Hepatocyte (in vitro differentiated cells): ENCODE measurements at regions not wholly inside any gene's neighbourhood (a gene's known extent, or its start where the extent isn't known, plus 50 kb on each side); places are given as distances from the start of the nearest gene placed in this dataset. TPM values are rescaled to one million over a fixed set of nuclear protein-coding genes. Genes with fewer than 3 reads are reported as not detected.

ENCODE experiments used
- DNase-seq: peaks from one replicate; pipeline ENCODE4 v3.0.0-alpha.2; 2016; ENCODE audit warnings: low spot score
- H2AFZ ChIP-seq: fragments of 200-600 bp; sonication (generic); 2 replicates; pipeline ENCODE4 v1.6.0; 2016; ENCODE audit warnings: antibody characterized with exemption, mild to moderate bottlenecking
- H3K27ac ChIP-seq: fragments of 200-600 bp; sonication (generic); 2 replicates; pipeline ENCODE4 v1.5.1; 2016; ENCODE audit warnings: mild to moderate bottlenecking
- H3K27me3 ChIP-seq: fragments of 200-600 bp; sonication (generic); 2 replicates; pipeline ENCODE4 v1.6.1; 2016
- H3K36me3 ChIP-seq: fragments of 200-600 bp; sonication (generic); replicated peaks from 2 replicates; pipeline ENCODE4 v1.5.1; 2016; ENCODE audit warnings: low read depth; ENCODE audit not compliant: insufficient read depth
- H3K4me1 ChIP-seq: fragments of 200-600 bp; sonication (generic); 2 replicates; pipeline ENCODE4 v1.5.1; 2016; ENCODE audit warnings: mild to moderate bottlenecking, moderate library complexity; ENCODE audit not compliant: insufficient read depth
- H3K4me2 ChIP-seq: fragments of 200-600 bp; sonication (generic); 2 replicates; pipeline ENCODE4 v1.6.0; 2016
- H3K4me3 ChIP-seq: fragments of 200-600 bp; sonication (generic); 2 replicates; pipeline ENCODE4 v1.5.1; 2016; ENCODE audit warnings: mild to moderate bottlenecking
- H3K79me2 ChIP-seq: fragments of 200-600 bp; sonication (generic); 2 replicates; pipeline ENCODE4 v1.6.0; 2017; ENCODE audit warnings: mild to moderate bottlenecking
- H3K9me2 ChIP-seq: fragments of 200-600 bp; sonication (generic); replicated peaks from 2 replicates; pipeline ENCODE4 v1.6.0; 2017; ENCODE audit warnings: mild to moderate bottlenecking; ENCODE audit not compliant: insufficient read depth
- H3K9me3 ChIP-seq: fragments of 200-600 bp; sonication (generic); 2 replicates; pipeline ENCODE4 v1.5.1; 2016; ENCODE audit warnings: low read depth, mild to moderate bottlenecking
- H4K20me1 ChIP-seq: fragments of 200-600 bp; sonication (generic); 2 replicates; pipeline ENCODE4 v1.6.0; 2016; ENCODE audit warnings: mild to moderate bottlenecking; ENCODE audit not compliant: insufficient read depth, poor library complexity, severe bottlenecking
- EZH2 ChIP-seq: fragments of 200-600 bp; sonication (generic); IDR thresholded peaks from 2 replicates; pipeline ENCODE4 v1.6.1; 2016; ENCODE audit warnings: antibody characterized with exemption, mild to moderate bottlenecking, borderline replicate concordance
- EZH2phosphoT487 ChIP-seq: fragments of 200-600 bp; sonication (generic); IDR thresholded peaks from one replicate; pipeline ENCODE4 v1.6.1; 2018; ENCODE audit warnings: antibody characterized with exemption, mild to moderate bottlenecking, low read depth, moderate library complexity; ENCODE audit not compliant: unreplicated experiment, severe bottlenecking
- small RNA-seq: library from RNA; depleted of rRNA; stranded (forward); fragments of <200 nt; gene quantifications from one replicate; pipeline ENCODE3, GENCODE V24; 2014
- TF ChIP-seq, protein P1 (sequence below): fragments of 200-600 bp; sonication (generic); IDR thresholded peaks from 2 replicates; pipeline ENCODE4 v1.5.1; 2016; ENCODE audit warnings: antibody characterized with exemption, mild to moderate bottlenecking; ENCODE audit not compliant: poor library complexity

DNA sequence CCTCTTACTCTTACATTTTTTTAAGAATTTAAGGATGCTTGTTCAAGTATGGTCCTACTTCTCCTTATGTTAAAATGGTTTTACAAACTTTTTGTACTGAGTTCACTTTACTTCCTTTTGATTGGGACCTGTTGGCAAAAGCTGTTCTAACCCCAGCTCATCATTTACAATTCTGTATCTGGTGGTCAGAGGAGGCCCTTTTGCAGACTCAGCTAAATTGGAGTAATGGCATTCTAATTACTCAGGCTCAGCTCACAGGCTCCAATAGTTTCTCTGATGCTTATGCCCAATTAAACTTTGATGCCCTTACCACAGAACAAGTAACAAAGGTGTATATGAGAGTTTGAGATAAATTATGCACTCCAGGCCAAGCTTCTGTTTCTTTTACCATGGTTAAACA, 1632.0 kb downstream of the UQCRFS1 start:
- Histone ChIP-seq H3K4me3 (no peak overlapping the region), H3K9me3 (peaks cover 17% of the 10 kb centered on the region), H3K36me3 (no peaks in the 10 kb centered on the region), H3K4me2 (no peak overlapping the region), H4K20me1 (no peaks in the 10 kb centered on the region), H3K9me2 (no peaks in the 10 kb centered on the region), H2AFZ (no peak overlapping the region), H3K4me1 (no peaks in the 10 kb centered on the region), H3K27me3 (no peaks in the 10 kb centered on the region), H3K27ac (no peak overlapping the region), H3K79me2 (no peaks in the 10 kb centered on the region)
- DNase-seq = no peak
- TF ChIP-seq EZH2 (no peak), EZH2phosphoT487 (no peak)
- TF ChIP-seq, protein P1, sequence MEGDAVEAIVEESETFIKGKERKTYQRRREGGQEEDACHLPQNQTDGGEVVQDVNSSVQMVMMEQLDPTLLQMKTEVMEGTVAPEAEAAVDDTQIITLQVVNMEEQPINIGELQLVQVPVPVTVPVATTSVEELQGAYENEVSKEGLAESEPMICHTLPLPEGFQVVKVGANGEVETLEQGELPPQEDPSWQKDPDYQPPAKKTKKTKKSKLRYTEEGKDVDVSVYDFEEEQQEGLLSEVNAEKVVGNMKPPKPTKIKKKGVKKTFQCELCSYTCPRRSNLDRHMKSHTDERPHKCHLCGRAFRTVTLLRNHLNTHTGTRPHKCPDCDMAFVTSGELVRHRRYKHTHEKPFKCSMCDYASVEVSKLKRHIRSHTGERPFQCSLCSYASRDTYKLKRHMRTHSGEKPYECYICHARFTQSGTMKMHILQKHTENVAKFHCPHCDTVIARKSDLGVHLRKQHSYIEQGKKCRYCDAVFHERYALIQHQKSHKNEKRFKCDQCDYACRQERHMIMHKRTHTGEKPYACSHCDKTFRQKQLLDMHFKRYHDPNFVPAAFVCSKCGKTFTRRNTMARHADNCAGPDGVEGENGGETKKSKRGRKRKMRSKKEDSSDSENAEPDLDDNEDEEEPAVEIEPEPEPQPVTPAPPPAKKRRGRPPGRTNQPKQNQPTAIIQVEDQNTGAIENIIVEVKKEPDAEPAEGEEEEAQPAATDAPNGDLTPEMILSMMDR = no peak

Small RNAs in the stretch of these regions (small RNA-seq; reads per million reads assigned to genes)
- gene AC006504.6 (not detected), gene RNA5SP470 (not detected)
